Stimulated activated naive CD8-positive, alpha-beta T cell treated with anti-CD3 and anti-CD28 coated beads, Interleukin-15, amount 100 ng/mL, for 72 hours (primary cell): ENCODE measurements at regions not wholly inside any gene's neighbourhood (a gene's known extent, or its start where the extent isn't known, plus 50 kb on each side); places are given as distances from the start of the nearest gene placed in this dataset.

Experiments used
- ATAC-seq: fragments of 150-1000 bp; cut with Tn5 transposase; 2 replicates; pipeline ENCODE4 v1.10.0; 2021; ENCODE audit warnings: mild to moderate bottlenecking, moderate library complexity
- DNase-seq, 2 donors: peaks; one replicate each; pipeline ENCODE4 v3.0.0; 2021 to 2022
- H3K27ac Mint-ChIP-seq, 2 donors: one replicate each; pipeline ENCODE4 v1.8.0; 2022; ENCODE audit warnings: mild to moderate bottlenecking in 2 of 2, mixed read lengths in 2 of 2, moderate library complexity in 2 of 2
- H3K27me3 Mint-ChIP-seq: one replicate; pipeline ENCODE4 v1.8.0; 2022; ENCODE audit warnings: mixed read lengths
- H3K4me1 Mint-ChIP-seq: one replicate; pipeline ENCODE4 v1.8.0; 2022; ENCODE audit warnings: mild to moderate bottlenecking, mixed read lengths
- H3K4me3 Mint-ChIP-seq, 2 donors: one replicate each; pipeline ENCODE4 v1.8.0; 2022; ENCODE audit warnings: mild to moderate bottlenecking in 2 of 2, mixed read lengths in 2 of 2, moderate library complexity in 1 of 2
- H3K9me3 Mint-ChIP-seq, 2 donors: one replicate each; pipeline ENCODE4 v1.8.0; 2022; ENCODE audit warnings: mixed read lengths in 2 of 2

- ATAC-seq (no peak), DNase-seq (no peak)
- H3K27me3 Mint-ChIP-seq, result no peaks in the 10 kb centered on the region
- H3K4me1 Mint-ChIP-seq, result no peaks in the 10 kb centered on the region
- H3K4me3 Mint-ChIP-seq, result no peak overlapping the region
- H3K9me3 Mint-ChIP-seq, result no peaks in the 10 kb centered on the region
- peak overlapping the region in 1 of 2 donors; percentile 40 for H3K27ac Mint-ChIP-seq
Observed at GRCh38 chr4:114273238-114273637, 293.8 kb upstream of the ARSJ start.

- Mint-ChIP-seq H3K9me3 (peaks cover 0 to 7% of the 10 kb centered on the region in 2 donors), H3K27me3 (no peaks in the 10 kb centered on the region), H3K4me1 (no peaks in the 10 kb centered on the region), H3K4me3 (no peak overlapping the region), H3K27ac (no peak overlapping the region)
- no peak for DNase-seq
- no peak for ATAC-seq
Observed at GRCh38 chr4:114277690-114278089, 298.2 kb upstream of the ARSJ start.

- Mint-ChIP-seq H3K4me3 (no peak overlapping the region), H3K27me3 (no peaks in the 10 kb centered on the region), H3K9me3 (peaks cover 0 to 7% of the 10 kb centered on the region in 2 donors), H3K27ac (no peak overlapping the region), H3K4me1 (no peaks in the 10 kb centered on the region)
- DNase-seq, result no peak
- ATAC-seq, result no peak
Observed at GRCh38 chr4:114279066-114279465, 299.6 kb upstream of the ARSJ start.

DNA sequence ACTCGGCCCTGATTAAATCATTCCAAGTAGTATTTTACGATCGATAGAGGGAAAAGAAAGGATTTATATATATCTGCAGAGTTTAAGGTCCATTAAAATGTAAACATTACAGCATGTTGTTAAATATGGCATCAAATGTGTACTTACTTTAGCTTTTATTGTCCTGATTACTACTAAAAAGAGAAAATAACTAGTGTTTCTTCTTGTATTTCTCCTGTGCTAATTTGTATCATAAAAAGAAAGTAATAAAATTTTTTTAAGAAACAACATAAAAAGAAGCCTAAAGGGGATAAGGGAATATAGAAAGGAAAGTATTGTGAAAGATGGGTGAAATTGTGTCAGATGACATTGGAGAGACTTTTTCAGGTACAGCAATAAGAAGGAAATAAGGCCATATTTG is 300.3 kb upstream of the ARSJ start:
- DNase-seq, result no peak
- ATAC-seq, result no peak
- Mint-ChIP-seq H3K4me3 (no peak overlapping the region), H3K27me3 (no peaks in the 10 kb centered on the region), H3K27ac (no peak overlapping the region), H3K4me1 (no peaks in the 10 kb centered on the region), H3K9me3 (peaks cover 0 to 7% of the 10 kb centered on the region in 2 donors)

DNA sequence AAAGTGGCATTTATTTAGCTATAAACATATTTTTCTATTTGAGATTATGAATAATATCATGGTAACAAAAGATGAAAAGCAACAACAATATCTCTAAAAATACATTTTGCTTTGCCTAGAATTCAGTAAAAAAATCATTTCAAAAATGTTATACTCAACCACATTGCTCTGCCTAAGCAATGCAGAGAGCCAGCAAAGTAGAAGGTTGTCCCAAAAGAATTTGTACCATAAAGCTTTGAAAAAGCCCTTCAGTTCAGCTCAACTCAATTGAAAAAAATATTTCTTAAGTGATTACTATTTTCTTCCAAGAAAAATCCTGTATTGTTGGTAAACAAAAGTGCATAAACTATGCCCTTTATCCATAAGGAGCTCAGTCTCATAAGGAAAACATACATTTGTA is 301.2 kb upstream of the ARSJ start:
- Mint-ChIP-seq H3K9me3 (peaks cover 0 to 7% of the 10 kb centered on the region in 2 donors), H3K4me1 (no peaks in the 10 kb centered on the region), H3K4me3 (no peak overlapping the region), H3K27ac (no peak overlapping the region), H3K27me3 (no peaks in the 10 kb centered on the region)
- DNase-seq (no peak), ATAC-seq (no peak)

- Mint-ChIP-seq H3K9me3 (peaks cover 0 to 7% of the 10 kb centered on the region in 2 donors), H3K27ac (no peak overlapping the region), H3K27me3 (no peaks in the 10 kb centered on the region), H3K4me3 (no peak overlapping the region), H3K4me1 (no peaks in the 10 kb centered on the region)
- DNase-seq, result no peak
- ATAC-seq, result no peak
Observed at GRCh38 chr4:114281164-114281960, 301.9 kb upstream of the ARSJ start.

- Mint-ChIP-seq H3K27me3 (no peaks in the 10 kb centered on the region), H3K9me3 (peaks cover 0 to 8% of the 10 kb centered on the region in 2 donors)
- no peak for ATAC-seq
Observed at GRCh38 chr4:114282937-114283336, 303.5 kb upstream of the ARSJ start.

DNA sequence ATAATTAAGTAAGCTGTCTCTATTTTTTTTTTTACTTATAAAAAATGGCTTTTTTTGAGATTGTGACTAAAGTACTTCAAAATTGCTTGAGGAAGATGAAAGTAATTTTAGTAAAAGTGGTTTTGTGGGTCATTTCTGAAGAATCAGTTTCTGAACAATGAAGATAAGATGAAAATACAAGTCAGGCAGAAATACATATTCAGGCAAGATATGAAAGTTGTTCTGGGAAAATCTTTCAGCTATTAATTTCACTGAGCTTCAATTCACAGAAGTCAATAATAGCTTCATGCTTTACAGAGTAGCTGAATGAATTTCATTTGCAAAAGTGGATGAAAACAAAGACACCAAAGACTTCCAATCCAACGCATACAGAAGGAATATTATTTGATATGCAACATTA is 305.2 kb upstream of the ARSJ start:
- Mint-ChIP-seq H3K27ac (no peak overlapping the region), H3K27me3 (peaks cover 7% of the 10 kb centered on the region), H3K4me3 (no peak overlapping the region), H3K4me1 (no peaks in the 10 kb centered on the region), H3K9me3 (peaks cover 6 to 8% of the 10 kb centered on the region in 2 donors)
- ATAC-seq, result no peak
- no peak for DNase-seq

More at GRCh38 chr4:114282937-114283336, 303.5 kb upstream of the ARSJ start:
- no peak for DNase-seq
- no peaks in the 10 kb centered on the region for H3K4me1 Mint-ChIP-seq
- no peak overlapping the region for H3K27ac Mint-ChIP-seq
- H3K4me3 Mint-ChIP-seq, result no peak overlapping the region

- ATAC-seq, result no peak
- Mint-ChIP-seq H3K4me1 (no peaks in the 10 kb centered on the region), H3K27ac (no peak overlapping the region), H3K27me3 (peaks cover 7% of the 10 kb centered on the region), H3K4me3 (no peak overlapping the region), H3K9me3 (peaks cover 6 to 8% of the 10 kb centered on the region in 2 donors)
- no peak for DNase-seq
Observed at GRCh38 chr4:114286262-114286810, 306.9 kb upstream of the ARSJ start.

- Mint-ChIP-seq H3K4me1 (no peaks in the 10 kb centered on the region), H3K27ac (no peak overlapping the region), H3K4me3 (no peak overlapping the region), H3K9me3 (peaks cover 6 to 16% of the 10 kb centered on the region in 2 donors), H3K27me3 (peaks cover 7% of the 10 kb centered on the region)
- ATAC-seq (no peak), DNase-seq (no peak)
Observed at GRCh38 chr4:114287079-114287696, 307.7 kb upstream of the ARSJ start.

DNA sequence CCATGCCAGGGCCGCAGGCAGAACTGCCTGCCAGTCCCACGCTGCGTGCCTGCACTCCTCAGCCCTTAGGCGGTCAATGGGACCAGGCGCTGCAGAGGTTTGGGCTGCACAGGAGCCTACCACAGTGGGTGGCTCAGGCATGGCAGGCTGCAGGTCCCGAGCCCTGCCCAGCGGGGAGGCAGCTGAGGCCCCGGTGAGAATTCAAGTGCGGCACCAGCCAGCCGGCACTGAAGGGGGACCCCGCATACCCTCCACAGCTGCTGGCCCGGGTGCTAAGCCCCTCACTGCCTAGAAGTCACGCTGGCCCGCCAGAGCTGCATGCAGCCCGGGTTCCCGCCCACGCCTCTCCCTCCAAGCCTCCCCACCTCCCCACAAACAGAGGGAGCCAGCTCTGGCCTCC is 302.5 kb upstream of the UGT8 start:
- DNase-seq, result no peak
- Mint-ChIP-seq H3K27ac (no peak overlapping the region), H3K4me1 (no peaks in the 10 kb centered on the region), H3K4me3 (no peak overlapping the region), H3K27me3 (no peaks in the 10 kb centered on the region), H3K9me3 (peaks cover 13 to 21% of the 10 kb centered on the region in 2 donors)
- ATAC-seq, result peak; percentile 46

DNA sequence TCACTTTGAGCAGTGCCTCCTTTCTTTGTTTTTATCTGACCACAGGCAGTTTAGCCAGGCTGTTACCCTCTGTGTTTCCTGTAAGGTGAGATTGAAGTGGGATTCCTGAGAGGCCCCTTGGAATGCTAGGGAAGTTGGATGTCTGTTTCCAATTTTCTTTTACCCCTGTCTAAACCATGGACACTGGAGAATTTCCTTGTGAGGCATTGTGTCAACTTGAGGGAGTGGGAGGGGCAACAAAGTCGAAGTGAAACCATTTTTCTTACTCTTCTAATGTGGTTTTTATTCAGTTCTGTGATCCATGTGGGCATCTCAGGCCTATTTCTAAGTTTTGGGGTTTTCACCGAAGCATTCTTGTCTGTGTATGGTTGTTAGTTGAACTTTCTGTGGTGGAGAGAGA is 296.1 kb upstream of the UGT8 start:
- Mint-ChIP-seq H3K9me3 (peaks cover 0 to 7% of the 10 kb centered on the region in 2 donors), H3K27ac (no peak overlapping the region), H3K4me3 (no peak overlapping the region), H3K4me1 (no peaks in the 10 kb centered on the region), H3K27me3 (no peaks in the 10 kb centered on the region)
- DNase-seq (no peak), ATAC-seq (no peak)

DNA sequence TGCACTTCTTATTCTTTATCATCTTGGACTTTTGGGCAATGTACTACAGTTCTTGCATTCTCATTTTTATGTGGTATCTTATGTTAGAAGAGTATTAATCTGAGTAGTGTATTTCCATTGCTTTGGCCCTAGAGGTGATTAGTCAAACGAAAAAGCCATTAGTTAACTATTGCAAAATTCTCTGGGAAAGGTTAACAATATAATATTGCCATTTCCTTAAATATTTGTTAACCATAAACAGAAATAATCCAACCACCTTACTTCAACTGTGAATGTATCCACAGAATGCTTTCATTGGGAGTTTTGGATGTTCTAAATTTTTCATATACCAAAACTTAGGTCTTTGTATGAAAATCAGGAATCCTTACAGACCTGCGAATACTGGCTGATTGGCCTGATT is 294.6 kb upstream of the UGT8 start:
- Mint-ChIP-seq H3K27me3 (no peaks in the 10 kb centered on the region), H3K27ac (no peak overlapping the region), H3K4me1 (no peaks in the 10 kb centered on the region), H3K9me3 (peaks cover 0 to 7% of the 10 kb centered on the region in 2 donors), H3K4me3 (no peak overlapping the region)
- no peak for DNase-seq
- no peak for ATAC-seq

DNA sequence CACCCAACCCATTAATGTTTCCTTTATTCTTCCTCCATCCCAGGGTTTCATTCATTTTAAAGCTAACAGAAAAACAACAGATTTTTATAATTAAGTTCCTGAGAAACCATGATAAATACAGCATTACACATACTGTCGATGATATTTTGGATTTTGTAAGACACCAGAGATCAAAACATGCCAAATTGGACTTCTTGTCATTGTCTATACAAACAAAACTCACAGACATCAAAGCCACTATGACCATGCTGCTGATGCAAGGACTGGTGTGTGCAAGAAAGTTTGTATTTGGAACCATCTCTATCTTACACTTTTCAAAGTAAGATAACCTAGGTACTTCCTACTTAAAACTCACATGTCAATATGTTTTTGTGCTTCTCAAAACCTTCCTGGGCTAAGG is 294.0 kb upstream of the UGT8 start:
- Mint-ChIP-seq H3K27ac (no peak overlapping the region), H3K4me1 (no peaks in the 10 kb centered on the region), H3K4me3 (no peak overlapping the region), H3K27me3 (no peaks in the 10 kb centered on the region), H3K9me3 (peaks cover 0 to 7% of the 10 kb centered on the region in 2 donors)
- no peak for ATAC-seq
- DNase-seq, result no peak

GRCh38 chr4:114306946-114307345 is 291.7 kb upstream of the UGT8 start:
- no peaks in the 10 kb centered on the region for H3K9me3 Mint-ChIP-seq
- no peak for ATAC-seq
- H3K4me3 Mint-ChIP-seq, result no peak overlapping the region
- no peak overlapping the region for H3K27ac Mint-ChIP-seq
- no peak for DNase-seq
- peaks cover under 1% of the 10 kb centered on the region for H3K27me3 Mint-ChIP-seq
- no peaks in the 10 kb centered on the region for H3K4me1 Mint-ChIP-seq

- no peak overlapping the region for H3K27ac Mint-ChIP-seq
- H3K9me3 Mint-ChIP-seq, result no peaks in the 10 kb centered on the region
- H3K27me3 Mint-ChIP-seq, result peaks cover 13% of the 10 kb centered on the region
- no peaks in the 10 kb centered on the region for H3K4me1 Mint-ChIP-seq
- no peak for DNase-seq
- ATAC-seq, result no peak
- H3K4me3 Mint-ChIP-seq, result no peak overlapping the region
Observed at GRCh38 chr4:114310296-114310925, 288.2 kb upstream of the UGT8 start.
